Esophagus muscularis mucosa (tissue), 4 donors: ENCODE measurements at regions not wholly inside any gene's neighbourhood (a gene's known extent, or its start where the extent isn't known, plus 50 kb on each side); places are given as distances from the start of the nearest gene placed in this dataset.

Experiments
- DNase-seq: peaks from one replicate; pipeline ENCODE4 v3.0.0-alpha.2; 2017; ENCODE audit errors: extremely low spot score
- H3K27ac ChIP-seq, 4 donors: fragments of 200-600 bp; sonication (generic); replicated peaks in 1 of 4; 1 replicate in 3 of 4; 2 replicates in 1 of 4; pipeline ENCODE4 v1.5.1; 2016 to 2019; ENCODE audit warnings: mild to moderate bottlenecking in 1 of 4
- H3K27me3 ChIP-seq, 4 donors: fragments of 200-600 bp; sonication (generic); one replicate each; pipeline versions ENCODE4 v1.5.1 to v1.6.0; 2016 to 2019
- H3K36me3 ChIP-seq, 4 donors: fragments of 200-600 bp; sonication (generic); one replicate each; pipeline ENCODE4 v1.5.1; 2016 to 2019
- H3K4me1 ChIP-seq, 4 donors: fragments of 200-600 bp; sonication (generic); one replicate each; pipeline ENCODE4 v1.5.1; 2016 to 2019
- H3K4me3 ChIP-seq, 4 donors: fragments of 200-600 bp; sonication (generic); 1 replicate in 2 of 4; 2 replicates in 2 of 4; pipeline ENCODE4 v1.5.1; 2016 to 2019; ENCODE audit warnings: mild to moderate bottlenecking in 4 of 4, moderate library complexity in 1 of 4
- H3K9me3 ChIP-seq, 4 donors: fragments of 200-600 bp; sonication (generic); 1 replicate in 3 of 4; 2 replicates in 1 of 4; pipeline ENCODE4 v1.5.1; 2016 to 2019
- CTCF ChIP-seq, 3 experiments: fragments of 200-600 bp in 2 of 3; fragments of 450-650 bp in 1 of 3; sonication (generic) in 2 of 3; IDR thresholded peaks; one replicate each; pipeline ENCODE4 v1.5.1; 2017 to 2019; ENCODE audit warnings: antibody characterized with exemption in 3 of 3, mild to moderate bottlenecking in 2 of 3, moderate library complexity in 1 of 3
- EP300 ChIP-seq: sonication (generic); formaldehyde crosslinking; IDR thresholded peaks from one replicate; pipeline ENCODE4 v1.6.1; 2017; ENCODE audit warnings: antibody characterized with exemption
- POLR2A ChIP-seq: fragments of 450-650 bp; IDR thresholded peaks from one replicate; pipeline ENCODE4 v1.6.1; 2017; ENCODE audit warnings: antibody characterized with exemption, moderate library complexity, mild to moderate bottlenecking, low read depth
- POLR2AphosphoS5 ChIP-seq, 2 donors: sonication (generic); formaldehyde crosslinking; IDR thresholded peaks; one replicate each; pipeline ENCODE4 v1.6.1; 2017; ENCODE audit warnings: antibody characterized with exemption in 2 of 2
- WGBS: methylation state at CpG from one replicate; pipeline ENCODE4 v1.1.5; 2018; 5-methylcytosine and 5-hydroxymethylcytosine counted together
- intact Hi-C: fragments of 100-400 bp; cut with DNase I; formaldehyde crosslinking; loops from one replicate; pipeline ENCODE4 v1.15.1; 2023

- no peak for DNase-seq
- no peaks in the 10 kb centered on the region for H3K9me3 ChIP-seq
- no peak overlapping the region for H3K27ac ChIP-seq
- TF ChIP-seq EP300: no peak
- TF ChIP-seq POLR2AphosphoS5 (IDR thresholded peaks at IDR 0.05): no peak
- TF ChIP-seq POLR2A: no peak
- TF ChIP-seq CTCF (IDR thresholded peaks at IDR 0.05): no peak
- no peaks in the 10 kb centered on the region for H3K27me3 ChIP-seq
- H3K36me3 ChIP-seq: no peaks in the 10 kb centered on the region
- WGBS: 86% methylated on average over 3 of the region's 3 CpGs
- no peaks in the 10 kb centered on the region for H3K4me1 ChIP-seq
- no peak overlapping the region for H3K4me3 ChIP-seq
- intact Hi-C loops: no loop called here
These were observed 174.1 kb upstream of the RFX3 start for GRCh38 chr9:3699883-3700282.

- Histone ChIP-seq H3K9me3 (no peaks in the 10 kb centered on the region), H3K36me3 (no peaks in the 10 kb centered on the region), H3K4me3 (no peak overlapping the region), H3K4me1 (no peaks in the 10 kb centered on the region), H3K27me3 (no peaks in the 10 kb centered on the region), H3K27ac (no peak overlapping the region)
- intact Hi-C loops: no loop called here
- TF ChIP-seq POLR2A (no peak), EP300 (no peak), CTCF (IDR thresholded peaks at IDR 0.05) (no peak), POLR2AphosphoS5 (IDR thresholded peaks at IDR 0.05) (no peak)
- no peak for DNase-seq
- WGBS: 75% methylated on average over 3 of the region's 3 CpGs
These were observed 172.7 kb upstream of the RFX3 start for GRCh38 chr9:3698531-3698930.

GRCh38 chr9:3698076-3698475 is 172.3 kb upstream of the RFX3 start:
- WGBS: 56% methylated on average over 3 of the region's 3 CpGs
- Histone ChIP-seq H3K27me3 (no peaks in the 10 kb centered on the region), H3K9me3 (no peaks in the 10 kb centered on the region), H3K4me3 (no peak overlapping the region), H3K4me1 (no peaks in the 10 kb centered on the region), H3K27ac (no peak overlapping the region), H3K36me3 (no peaks in the 10 kb centered on the region)
- intact Hi-C loops: no loop called here
- no peak for DNase-seq
- TF ChIP-seq CTCF (IDR thresholded peaks at IDR 0.05): no peak
- TF ChIP-seq POLR2A: no peak
- no peak for TF ChIP-seq EP300
- no peak for TF ChIP-seq POLR2AphosphoS5 (IDR thresholded peaks at IDR 0.05)

- TF ChIP-seq POLR2A (no peak), POLR2AphosphoS5 (IDR thresholded peaks at IDR 0.05) (no peak), CTCF (IDR thresholded peaks at IDR 0.05) (no peak), EP300 (no peak)
- Histone ChIP-seq H3K27me3 (no peaks in the 10 kb centered on the region), H3K4me1 (no peaks in the 10 kb centered on the region), H3K27ac (no peak overlapping the region), H3K36me3 (no peaks in the 10 kb centered on the region), H3K4me3 (no peak overlapping the region), H3K9me3 (no peaks in the 10 kb centered on the region)
- no peak for DNase-seq
- WGBS: 35% methylated on average over 2 of the region's 2 CpGs
- intact Hi-C loops: no loop called here
These were observed 170.6 kb upstream of the RFX3 start for GRCh38 chr9:3696368-3696767.

- H3K36me3 ChIP-seq: no peaks in the 10 kb centered on the region
- H3K4me3 ChIP-seq: no peak overlapping the region
- 100% methylated on average over 1 of the region's 1 CpG for WGBS
- TF ChIP-seq CTCF (IDR thresholded peaks at IDR 0.05) (no peak), POLR2AphosphoS5 (IDR thresholded peaks at IDR 0.05) (no peak), POLR2A (no peak), EP300 (no peak)
- no peak for DNase-seq
- no peaks in the 10 kb centered on the region for H3K9me3 ChIP-seq
- no peaks in the 10 kb centered on the region for H3K4me1 ChIP-seq
- no peak overlapping the region for H3K27ac ChIP-seq
- intact Hi-C loops: no loop called here
- no peaks in the 10 kb centered on the region for H3K27me3 ChIP-seq
These were observed 166.8 kb upstream of the RFX3 start for GRCh38 chr9:3692606-3693005.
